Tibial nerve (tissue), 4 donors: ENCODE measurements at regions not wholly inside any gene's neighbourhood (a gene's known extent, or its start where the extent isn't known, plus 50 kb on each side); places are given as distances from the start of the nearest gene placed in this dataset.
"Not testable (repeated sequence)": the region's sequence is repeated elsewhere in the genome, so short reads cannot be mapped to it uniquely, and the experiment has no call there.

ENCODE experiments used
- EP300 ChIP-seq, 2 donors: sonication (generic); formaldehyde crosslinking; IDR thresholded peaks; one replicate each; pipeline ENCODE4 v1.6.1; 2017; ENCODE audit warnings: antibody characterized with exemption in 2 of 2, mild to moderate bottlenecking in 1 of 2
- POLR2A ChIP-seq, 2 donors: fragments of 450-650 bp; IDR thresholded peaks; one replicate each; pipeline ENCODE4 v1.6.1; 2017; ENCODE audit warnings: antibody characterized with exemption in 2 of 2, mild to moderate bottlenecking in 2 of 2, moderate library complexity in 2 of 2
- TF ChIP-seq, protein P1 (sequence below), 5 experiments: fragments of 200-600 bp in 3 of 5; fragments of 450-650 bp in 2 of 5; sonication (generic) in 3 of 5; IDR thresholded peaks; one replicate each; pipeline ENCODE4 v1.5.1; 2016 to 2019; ENCODE audit warnings: antibody characterized with exemption in 5 of 5, mild to moderate bottlenecking in 3 of 5, moderate library complexity in 2 of 5

DNA sequence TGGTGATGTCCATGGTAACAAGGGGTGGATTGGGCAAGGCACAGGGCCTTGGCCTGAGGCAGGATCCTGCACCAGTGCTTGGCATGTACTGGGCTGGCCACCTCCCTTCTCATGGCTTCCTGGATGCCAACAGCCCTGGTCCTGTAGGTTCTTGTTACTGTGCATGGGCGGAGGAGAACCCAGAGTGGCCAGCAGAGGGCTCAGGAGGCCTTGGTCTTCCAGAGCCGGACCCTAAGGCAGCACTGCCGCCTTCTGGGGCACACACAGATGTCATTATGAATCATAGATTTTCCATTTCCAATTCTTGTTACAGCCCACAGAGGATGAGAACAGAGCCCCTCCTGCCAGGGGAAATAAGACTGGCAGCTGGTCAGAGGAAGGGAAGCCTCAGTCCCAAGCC is 122.7 kb downstream of the ZNF267 start:
- TF ChIP-seq, protein P1, sequence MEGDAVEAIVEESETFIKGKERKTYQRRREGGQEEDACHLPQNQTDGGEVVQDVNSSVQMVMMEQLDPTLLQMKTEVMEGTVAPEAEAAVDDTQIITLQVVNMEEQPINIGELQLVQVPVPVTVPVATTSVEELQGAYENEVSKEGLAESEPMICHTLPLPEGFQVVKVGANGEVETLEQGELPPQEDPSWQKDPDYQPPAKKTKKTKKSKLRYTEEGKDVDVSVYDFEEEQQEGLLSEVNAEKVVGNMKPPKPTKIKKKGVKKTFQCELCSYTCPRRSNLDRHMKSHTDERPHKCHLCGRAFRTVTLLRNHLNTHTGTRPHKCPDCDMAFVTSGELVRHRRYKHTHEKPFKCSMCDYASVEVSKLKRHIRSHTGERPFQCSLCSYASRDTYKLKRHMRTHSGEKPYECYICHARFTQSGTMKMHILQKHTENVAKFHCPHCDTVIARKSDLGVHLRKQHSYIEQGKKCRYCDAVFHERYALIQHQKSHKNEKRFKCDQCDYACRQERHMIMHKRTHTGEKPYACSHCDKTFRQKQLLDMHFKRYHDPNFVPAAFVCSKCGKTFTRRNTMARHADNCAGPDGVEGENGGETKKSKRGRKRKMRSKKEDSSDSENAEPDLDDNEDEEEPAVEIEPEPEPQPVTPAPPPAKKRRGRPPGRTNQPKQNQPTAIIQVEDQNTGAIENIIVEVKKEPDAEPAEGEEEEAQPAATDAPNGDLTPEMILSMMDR (IDR thresholded peaks at IDR 0.05), result not testable (repeated sequence)
- not testable (repeated sequence) for TF ChIP-seq EP300, POLR2A (IDR thresholded peaks at IDR 0.05)
